Stomach (tissue), 4 donors: ENCODE measurements at regions not wholly inside any gene's neighbourhood (a gene's known extent, or its start where the extent isn't known, plus 50 kb on each side); places are given as distances from the start of the nearest gene placed in this dataset.

ENCODE experiments used
- POLR2AphosphoS5 ChIP-seq, 3 donors: sonication (generic); formaldehyde crosslinking; IDR thresholded peaks; one replicate each; pipeline ENCODE4 v1.6.1; 2016; ENCODE audit warnings: antibody characterized with exemption in 3 of 3
- TF ChIP-seq, protein P1 (sequence below), 7 experiments: fragments of 450-650 bp in 4 of 7; fragments of 200-600 bp in 3 of 7; sonication (generic) in 3 of 7; IDR thresholded peaks; one replicate each; pipeline ENCODE4 v1.5.1; 2016 to 2019; ENCODE audit warnings: antibody characterized with exemption in 7 of 7, control low read depth in 2 of 7, mild to moderate bottlenecking in 1 of 7

DNA sequence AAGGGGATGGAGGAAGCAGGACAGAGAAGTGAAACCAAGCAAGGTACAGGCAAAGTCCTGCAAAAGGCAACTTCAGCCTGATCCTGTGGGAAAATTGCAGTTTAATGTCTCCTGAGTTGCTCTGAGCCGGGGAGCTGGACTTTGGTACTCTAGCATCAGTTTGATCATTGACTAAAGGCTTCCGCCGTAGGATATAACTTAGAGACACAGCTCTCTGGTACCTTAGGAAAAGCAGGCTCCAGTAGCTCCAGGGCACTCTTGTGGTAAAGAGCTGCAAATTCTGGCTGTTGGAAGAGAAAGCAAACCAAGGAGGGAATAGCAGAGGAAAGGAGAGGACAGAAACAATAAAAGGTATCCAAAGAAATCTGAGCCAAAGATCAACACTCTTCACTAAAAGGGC, 521.1 kb downstream of the PLOD2 start:
- TF ChIP-seq POLR2AphosphoS5 (IDR thresholded peaks at IDR 0.05) = no peak
- TF ChIP-seq, protein P1, sequence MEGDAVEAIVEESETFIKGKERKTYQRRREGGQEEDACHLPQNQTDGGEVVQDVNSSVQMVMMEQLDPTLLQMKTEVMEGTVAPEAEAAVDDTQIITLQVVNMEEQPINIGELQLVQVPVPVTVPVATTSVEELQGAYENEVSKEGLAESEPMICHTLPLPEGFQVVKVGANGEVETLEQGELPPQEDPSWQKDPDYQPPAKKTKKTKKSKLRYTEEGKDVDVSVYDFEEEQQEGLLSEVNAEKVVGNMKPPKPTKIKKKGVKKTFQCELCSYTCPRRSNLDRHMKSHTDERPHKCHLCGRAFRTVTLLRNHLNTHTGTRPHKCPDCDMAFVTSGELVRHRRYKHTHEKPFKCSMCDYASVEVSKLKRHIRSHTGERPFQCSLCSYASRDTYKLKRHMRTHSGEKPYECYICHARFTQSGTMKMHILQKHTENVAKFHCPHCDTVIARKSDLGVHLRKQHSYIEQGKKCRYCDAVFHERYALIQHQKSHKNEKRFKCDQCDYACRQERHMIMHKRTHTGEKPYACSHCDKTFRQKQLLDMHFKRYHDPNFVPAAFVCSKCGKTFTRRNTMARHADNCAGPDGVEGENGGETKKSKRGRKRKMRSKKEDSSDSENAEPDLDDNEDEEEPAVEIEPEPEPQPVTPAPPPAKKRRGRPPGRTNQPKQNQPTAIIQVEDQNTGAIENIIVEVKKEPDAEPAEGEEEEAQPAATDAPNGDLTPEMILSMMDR (IDR thresholded peaks at IDR 0.05) = no peak
